GDM1 (cell line): ENCODE measurements at regions not wholly inside any gene's neighbourhood (a gene's known extent, or its start where the extent isn't known, plus 50 kb on each side); places are given as distances from the start of the nearest gene placed in this dataset.

Experiments used
- DNase-seq: peaks from one replicate; lab custom pipeline; 2025; lab: John Stamatoyannopoulos, UW

DNA sequence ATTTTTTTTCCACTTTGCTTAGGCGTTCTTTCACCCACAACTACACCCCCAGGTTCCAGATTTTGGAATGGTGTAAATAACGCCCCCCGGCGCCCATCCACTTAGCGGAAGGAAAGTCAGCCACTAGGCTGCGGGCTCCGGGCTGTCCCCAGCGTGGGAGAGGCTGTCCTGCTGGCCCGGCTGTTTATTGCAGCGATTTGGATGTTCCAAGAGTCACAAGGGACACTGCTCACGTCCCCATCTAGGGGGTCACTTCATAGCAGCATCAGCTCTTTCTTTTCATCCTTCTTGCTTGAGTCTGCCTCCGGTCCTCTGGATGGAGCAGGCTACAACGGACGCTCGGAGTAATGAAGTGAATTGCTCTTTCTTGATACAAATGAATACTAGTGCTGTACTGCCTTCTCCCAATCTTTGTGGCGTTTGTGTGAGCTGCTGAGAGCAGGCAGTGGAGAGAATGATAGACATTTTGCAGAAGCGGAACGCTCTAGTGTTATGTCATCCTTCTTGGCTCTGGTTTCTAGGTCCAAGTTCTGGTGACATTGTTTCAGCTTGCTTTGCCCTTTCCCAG, 50.7 kb upstream of the PAIP2B start:
- DNase-seq = peak; percentile 15

GRCh38 chr2:71277147-71277475, 50.2 kb upstream of the PAIP2B start:
- no peak for DNase-seq

DNA sequence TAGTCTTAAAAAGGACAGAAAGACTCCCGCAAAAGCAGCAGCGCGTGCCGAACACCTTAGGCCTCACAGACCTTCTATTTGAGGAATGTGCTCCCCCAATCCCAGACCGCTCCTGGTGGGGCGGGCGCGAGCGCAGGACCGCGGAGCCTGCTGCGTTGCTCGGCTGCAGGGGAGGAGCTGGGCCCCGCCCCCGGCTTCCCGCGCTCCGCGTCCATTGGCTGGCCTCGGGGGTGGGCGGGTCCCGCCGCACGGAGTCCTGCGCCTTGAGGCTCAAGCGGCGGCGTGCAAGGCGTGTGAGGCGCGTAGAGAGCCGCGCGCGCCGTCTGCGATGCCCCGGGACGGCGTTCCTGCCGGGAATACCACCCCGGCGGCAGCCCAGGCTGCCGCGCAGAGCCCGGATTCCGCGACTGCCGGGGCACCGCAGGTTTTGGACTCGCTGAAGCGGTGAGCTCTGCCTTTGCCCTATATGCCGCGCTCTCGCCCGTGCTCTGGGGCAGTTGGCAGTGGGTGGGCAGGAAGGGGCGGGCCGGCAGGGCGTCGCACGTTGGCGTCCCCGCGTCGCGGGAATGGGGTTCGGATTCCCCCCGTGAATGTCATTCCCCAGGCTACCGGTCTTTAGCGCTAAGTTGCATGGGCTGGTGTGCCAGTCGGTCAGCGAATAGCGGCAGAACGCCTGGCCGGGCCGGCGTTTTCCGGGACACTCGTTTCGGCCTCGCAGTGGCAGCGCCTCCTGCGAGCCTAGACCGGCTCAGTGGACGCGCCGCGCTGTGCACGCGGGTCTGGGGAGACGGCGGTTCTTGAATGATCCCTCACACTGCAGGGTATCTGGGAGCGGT, 49.6 kb upstream of the PAIP2B start:
- DNase-seq = peak; percentile 85
